GM12864 (cell line): ENCODE measurements at regions not wholly inside any gene's neighbourhood (a gene's known extent, or its start where the extent isn't known, plus 50 kb on each side); places are given as distances from the start of the nearest gene placed in this dataset.

Source experiments
- DNase-seq: peaks from one replicate; pipeline ENCODE4 v3.0.0-alpha.2; 2011; ENCODE audit warnings: low read depth
- H3K4me3 ChIP-seq: 2 replicates; pipeline ENCODE4 v1.5.1; 2011; ENCODE audit warnings: mild to moderate bottlenecking, low read depth, low read length, control low read depth
- CTCF ChIP-seq: IDR thresholded peaks from 2 replicates; pipeline ENCODE4 v1.5.1; 2011; ENCODE audit warnings: low read depth, mild to moderate bottlenecking, moderate library complexity, low read length, control low read depth, inconsistent platforms; ENCODE audit errors: missing control alignments

GRCh38 chr2:234770031-234770506 is 181.7 kb upstream of the SH3BP4 start:
- no peak for DNase-seq
- no peak for TF ChIP-seq CTCF
- no peak overlapping the region for H3K4me3 ChIP-seq

GRCh38 chr2:234768608-234769196 is 183.1 kb upstream of the SH3BP4 start:
- TF ChIP-seq CTCF: no peak
- H3K4me3 ChIP-seq: no peak overlapping the region
- no peak for DNase-seq

- no peak overlapping the region for H3K4me3 ChIP-seq
- no peak for TF ChIP-seq CTCF
- no peak for DNase-seq
Measured at GRCh38 chr2:234765279-234765678, 186.5 kb upstream of the SH3BP4 start.

- DNase-seq: no peak
- no peak for TF ChIP-seq CTCF
- no peak overlapping the region for H3K4me3 ChIP-seq
Measured at GRCh38 chr2:234764372-234764771, 187.4 kb upstream of the SH3BP4 start.

- TF ChIP-seq CTCF: no peak
- no peak for DNase-seq
- H3K4me3 ChIP-seq: no peak overlapping the region
Measured at GRCh38 chr2:234763002-234763873, 188.6 kb upstream of the SH3BP4 start.

- no peak for DNase-seq
- no peak for TF ChIP-seq CTCF
- H3K4me3 ChIP-seq: no peak overlapping the region
Measured at GRCh38 chr2:234761910-234762309, 189.9 kb upstream of the SH3BP4 start.

- no peak for TF ChIP-seq CTCF
- no peak overlapping the region for H3K4me3 ChIP-seq
- DNase-seq: no peak
Measured at GRCh38 chr2:234754126-234754525, 197.7 kb upstream of the SH3BP4 start.
